Caco-2 (cell line): ENCODE measurements at regions not wholly inside any gene's neighbourhood (a gene's known extent, or its start where the extent isn't known, plus 50 kb on each side); places are given as distances from the start of the nearest gene placed in this dataset.

Experiments
- BruUV-seq: library from RNA; stranded (reverse); fragments of 400-500 nt; replicated peaks from 2 replicates; lab custom pipeline; 2021; lab: Mats Ljungman, UMichigan
- CTCF ChIA-PET: fragments of 300-600 bp; sonication (Branson Sonifier 250); formaldehyde crosslinking; loops from one replicate; lab custom pipeline; 2022; ENCODE audit warnings: antibody characterized with exemption; lab: Charles Lee
- POLR2A ChIA-PET: fragments of 300-600 bp; sonication (Branson Sonifier 250); formaldehyde crosslinking; loops from one replicate; lab custom pipeline; 2022; ENCODE audit warnings: antibody characterized with exemption; lab: Charles Lee
- DNase-seq, 2 experiments: peaks; one replicate each; pipeline versions ENCODE4 v3.0.0 to v3.0.0-alpha.2; 2020 to 2022
- H3K27me3 ChIP-seq: replicated peaks from 2 replicates; pipeline ENCODE4 v1.6.0; 2011; ENCODE audit warnings: low read length; ENCODE audit not compliant: control insufficient read depth, insufficient read depth
- H3K36me3 ChIP-seq: 2 replicates; pipeline ENCODE4 v1.5.1; 2011; ENCODE audit warnings: low read length; ENCODE audit not compliant: control insufficient read depth, insufficient read depth
- H3K4me1 ChIP-seq: fragments of 250-450 bp; sonication (Bioruptor Pico); 2 replicates; pipeline ENCODE4 v1.5.1; 2020; ENCODE audit warnings: mild to moderate bottlenecking
- H3K4me3 ChIP-seq: 2 replicates; pipeline ENCODE4 v1.5.1; 2011; ENCODE audit warnings: low read depth, mild to moderate bottlenecking, control low read depth, low read length
- H3K9me3 ChIP-seq: fragments of 250-450 bp; sonication (Bioruptor Pico); 2 replicates; pipeline ENCODE4 v1.5.1; 2020; ENCODE audit warnings: mild to moderate bottlenecking, moderate library complexity
- H3K27ac Mint-ChIP-seq: one replicate; pipeline ENCODE4 v1.8.0; 2022; ENCODE audit warnings: mixed read lengths; ENCODE audit not compliant: unreplicated experiment
- H3K27me3 Mint-ChIP-seq: one replicate; pipeline ENCODE4 v1.8.0; 2022; ENCODE audit warnings: mixed read lengths; ENCODE audit not compliant: insufficient read depth, unreplicated experiment
- H3K36me3 Mint-ChIP-seq: one replicate; pipeline ENCODE4 v1.8.0; 2022; ENCODE audit warnings: mild to moderate bottlenecking, mixed read lengths; ENCODE audit not compliant: insufficient read depth, unreplicated experiment
- H3K4me1 Mint-ChIP-seq: one replicate; pipeline ENCODE4 v1.8.0; 2022; ENCODE audit warnings: low read depth, mixed read lengths; ENCODE audit not compliant: unreplicated experiment
- H3K4me3 Mint-ChIP-seq: one replicate; pipeline ENCODE4 v1.8.0; 2022; ENCODE audit warnings: mild to moderate bottlenecking, moderate library complexity, mixed read lengths; ENCODE audit not compliant: unreplicated experiment
- H3K9me3 Mint-ChIP-seq: one replicate; pipeline ENCODE4 v1.8.0; 2022; ENCODE audit warnings: mixed read lengths; ENCODE audit not compliant: unreplicated experiment
- CTCF ChIP-seq, 2 experiments: fragments of 200-600 bp in 1 of 2; IDR thresholded peaks; 1 replicate in 1 of 2; 2 replicates in 1 of 2; pipeline versions ENCODE4 v1.5.1 to v1.8.0; 2011 to 2022; ENCODE audit warnings: antibody characterized with exemption in 1 of 2, control low read depth in 1 of 2, inconsistent platforms in 1 of 2, low read depth in 1 of 2, low read length in 1 of 2, mild to moderate bottlenecking in 1 of 2, moderate library complexity in 1 of 2; ENCODE audit not compliant: insufficient read depth in 1 of 2, severe bottlenecking in 1 of 2, unreplicated experiment in 1 of 2
- intact Hi-C: fragments of 100-400 bp; cut with micrococcal nuclease; formaldehyde crosslinking; loops from one replicate; pipeline ENCODE4 v1.10.0; 2022; ENCODE audit not compliant: unreplicated experiment

- H3K4me1 Mint-ChIP-seq, result no peaks in the 10 kb centered on the region
- no peaks in the 10 kb centered on the region for H3K36me3 ChIP-seq
- no peaks in the 10 kb centered on the region for H3K4me1 ChIP-seq
- H3K27me3 Mint-ChIP-seq, result no peaks in the 10 kb centered on the region
- no peaks in the 10 kb centered on the region for H3K27me3 ChIP-seq
- ChIA-PET CTCF (no interaction called here), POLR2A (no interaction called here)
- peaks cover 9% of the 10 kb centered on the region for H3K9me3 Mint-ChIP-seq
- no peak overlapping the region for H3K27ac Mint-ChIP-seq
- no peak for TF ChIP-seq CTCF (IDR thresholded peaks at IDR 0.05; ENCODE audit: insufficient read depth in 1 of 2, low read depth in 1 of 2, low read length in 1 of 2, severe bottlenecking in 1 of 2, unreplicated experiment in 1 of 2)
- H3K4me3 ChIP-seq, result no peak overlapping the region
- intact Hi-C loops, result no loop called here
- no TSS peak for BruUV-seq
- H3K4me3 Mint-ChIP-seq, result no peak overlapping the region
- no peaks in the 10 kb centered on the region for H3K9me3 ChIP-seq
- DNase-seq, result no peak
- H3K36me3 Mint-ChIP-seq, result no peaks in the 10 kb centered on the region
Measured at GRCh38 chr13:54972838-54973237, 1944.2 kb downstream of the OLFM4 start.

- Mint-ChIP-seq H3K36me3 (no peaks in the 10 kb centered on the region), H3K4me3 (no peak overlapping the region), H3K27ac (no peak overlapping the region), H3K27me3 (no peaks in the 10 kb centered on the region), H3K9me3 (no peaks in the 10 kb centered on the region), H3K4me1 (no peaks in the 10 kb centered on the region)
- Histone ChIP-seq H3K36me3 (no peaks in the 10 kb centered on the region), H3K4me3 (no peak overlapping the region), H3K4me1 (no peaks in the 10 kb centered on the region), H3K9me3 (no peaks in the 10 kb centered on the region), H3K27me3 (no peaks in the 10 kb centered on the region)
- no TSS peak for BruUV-seq
- TF ChIP-seq CTCF (IDR thresholded peaks at IDR 0.05; ENCODE audit: insufficient read depth in 1 of 2, low read depth in 1 of 2, low read length in 1 of 2, severe bottlenecking in 1 of 2, unreplicated experiment in 1 of 2), result no peak
- ChIA-PET CTCF (no interaction called here), POLR2A (no interaction called here)
- intact Hi-C loops, result no loop called here
- no peak for DNase-seq
Measured at GRCh38 chr13:54975676-54976075, 1947.1 kb downstream of the OLFM4 start.

- TF ChIP-seq CTCF (IDR thresholded peaks at IDR 0.05; ENCODE audit: insufficient read depth in 1 of 2, low read depth in 1 of 2, low read length in 1 of 2, severe bottlenecking in 1 of 2, unreplicated experiment in 1 of 2), result no peak
- no TSS peak for BruUV-seq
- no peaks in the 10 kb centered on the region for H3K27me3 Mint-ChIP-seq
- Histone ChIP-seq H3K36me3 (no peaks in the 10 kb centered on the region), H3K4me1 (no peaks in the 10 kb centered on the region), H3K9me3 (no peaks in the 10 kb centered on the region), H3K27me3 (no peaks in the 10 kb centered on the region), H3K4me3 (no peak overlapping the region)
- intact Hi-C loops, result no loop called here
- CTCF ChIA-PET, result no interaction called here
- POLR2A ChIA-PET, result no interaction called here
- no peak overlapping the region for H3K27ac Mint-ChIP-seq
- H3K4me1 Mint-ChIP-seq, result no peaks in the 10 kb centered on the region
- H3K9me3 Mint-ChIP-seq, result no peaks in the 10 kb centered on the region
- no peak for DNase-seq
- H3K4me3 Mint-ChIP-seq, result no peak overlapping the region
- no peaks in the 10 kb centered on the region for H3K36me3 Mint-ChIP-seq
Measured at GRCh38 chr13:54980651-54981050, 1952.0 kb downstream of the OLFM4 start.
